Fibroblast of the aortic adventitia (primary cell): ENCODE measurements at regions not wholly inside any gene's neighbourhood (a gene's known extent, or its start where the extent isn't known, plus 50 kb on each side); places are given as distances from the start of the nearest gene placed in this dataset.
A peak's percentile ranks its signal among the peaks of the same experiment; 100 is the strongest.
"Not testable (repeated sequence)": the region's sequence is repeated elsewhere in the genome, so short reads cannot be mapped to it uniquely, and the experiment has no call there.

Experiments used
- DNase-seq: peaks from one replicate; pipeline ENCODE4 v3.0.0-alpha.2; 2010; ENCODE audit warnings: low read depth
- H3K4me3 ChIP-seq: 2 replicates; pipeline ENCODE4 v1.5.1; 2011; ENCODE audit warnings: low read depth, mild to moderate bottlenecking, control low read depth, low read length, moderate library complexity
- CTCF ChIP-seq: IDR thresholded peaks from 2 replicates; pipeline ENCODE4 v1.5.1; 2011; ENCODE audit warnings: mild to moderate bottlenecking, low read length, control low read depth, inconsistent platforms; ENCODE audit not compliant: insufficient read depth

GRCh38 chr11:104781719-104782376, 116.4 kb downstream of the CASP12 start:
- H3K4me3 ChIP-seq = no peak overlapping the region
- DNase-seq = no peak
- no peak for TF ChIP-seq CTCF

GRCh38 chr11:104781037-104781436, 117.2 kb downstream of the CASP12 start:
- H3K4me3 ChIP-seq = no peak overlapping the region

GRCh38 chr11:104776501-104777170, 121.6 kb downstream of the CASP12 start:
- no peak overlapping the region for H3K4me3 ChIP-seq
- TF ChIP-seq CTCF = no peak
- DNase-seq = no peak

More at GRCh38 chr11:104781037-104781436, 117.2 kb downstream of the CASP12 start:
- no peak for DNase-seq
- TF ChIP-seq CTCF = no peak

- no peak overlapping the region for H3K4me3 ChIP-seq
- no peak for TF ChIP-seq CTCF
- no peak for DNase-seq
These were observed 123.7 kb downstream of the CASP12 start for GRCh38 chr11:104774578-104774977.

- peak; percentile 75 for DNase-seq
- H3K4me3 ChIP-seq = no peak overlapping the region
- TF ChIP-seq CTCF = no peak
These were observed 125.4 kb downstream of the CASP12 start for GRCh38 chr11:104772806-104773241.

GRCh38 chr11:104771763-104772162, 126.5 kb downstream of the CASP12 start:
- no peak for DNase-seq
- no peak for TF ChIP-seq CTCF
- H3K4me3 ChIP-seq = no peak overlapping the region

GRCh38 chr11:104771046-104771445, 127.2 kb downstream of the CASP12 start:
- not testable (repeated sequence) for DNase-seq, H3K4me3 ChIP-seq
